Gastrocnemius medialis (tissue), 4 donors: ENCODE measurements at regions not wholly inside any gene's neighbourhood (a gene's known extent, or its start where the extent isn't known, plus 50 kb on each side); places are given as distances from the start of the nearest gene placed in this dataset.

Experiments
- ATAC-seq, 2 donors: fragments of 150-250 bp; one replicate each; pipeline ENCODE4 v1.9.1; 2016
- DNase-seq, 2 donors: peaks; one replicate each; pipeline ENCODE4 v3.0.0-alpha.2; 2019
- H3K27ac ChIP-seq, 4 donors: fragments of 200-600 bp; sonication (generic); 1 replicate in 1 of 4; 2 replicates in 3 of 4; pipeline ENCODE4 v1.5.1; 2016 to 2018; ENCODE audit warnings: mild to moderate bottlenecking in 2 of 4, moderate library complexity in 1 of 4
- H3K27me3 ChIP-seq, 3 donors: fragments of 200-600 bp; sonication (generic) in 2 of 3; 1 replicate in 1 of 3; 2 replicates in 2 of 3; pipeline versions ENCODE4 v1.5.1 to v1.6.0; 2016 to 2019; ENCODE audit warnings: mild to moderate bottlenecking in 1 of 3, moderate library complexity in 1 of 3
- H3K36me3 ChIP-seq, 2 donors: fragments of 200-600 bp; sonication (generic) in 1 of 2; one replicate each; pipeline ENCODE4 v1.5.1; 2017 to 2018
- H3K4me1 ChIP-seq, 2 donors: fragments of 200-600 bp; sonication (generic) in 1 of 2; one replicate each; pipeline ENCODE4 v1.5.1; 2016 to 2017; ENCODE audit warnings: mild to moderate bottlenecking in 2 of 2
- H3K4me3 ChIP-seq, 4 donors: fragments of 200-600 bp; sonication (generic) in 3 of 4; 1 replicate in 1 of 4; 2 replicates in 3 of 4; pipeline ENCODE4 v1.5.1; 2016 to 2019; ENCODE audit warnings: mild to moderate bottlenecking in 2 of 4
- H3K9me3 ChIP-seq, 3 donors: fragments of 200-600 bp; sonication (generic) in 2 of 3; 1 replicate in 1 of 3; 2 replicates in 2 of 3; pipeline ENCODE4 v1.5.1; 2016 to 2019
- CTCF ChIP-seq, 5 experiments: fragments of 450-650 bp in 3 of 5; fragments of 200-600 bp in 2 of 5; sonication (generic) in 2 of 5; IDR thresholded peaks in 4 of 5; conservative IDR thresholded peaks in 1 of 5; 1 replicate in 4 of 5; 2 replicates in 1 of 5; pipeline ENCODE4 v1.5.1; 2016 to 2019; ENCODE audit warnings: antibody characterized with exemption in 5 of 5, mild to moderate bottlenecking in 3 of 5, moderate library complexity in 3 of 5
- POLR2A ChIP-seq, 2 donors: fragments of 450-650 bp; IDR thresholded peaks; one replicate each; pipeline ENCODE4 v1.6.1; 2017; ENCODE audit warnings: antibody characterized with exemption in 2 of 2, mild to moderate bottlenecking in 2 of 2, moderate library complexity in 2 of 2
- in situ Hi-C, 4 donors: fragments of 200-750 bp; cut with MboI; loops; one replicate each; pipeline versions ENCODE4 v1.15.0 to v1.8.0; 2017; ENCODE audit warnings: low sequenced_read_pairs in 4 of 4
- intact Hi-C: fragments of 100-400 bp; cut with DNase I; formaldehyde crosslinking; loops from one replicate; pipeline ENCODE4 v1.15.1; 2023; ENCODE audit warnings: low total_unique reads

GRCh38 chr17:79437081-79437480, 173.8 kb downstream of the RBFOX3 start:
- Histone ChIP-seq H3K36me3 (no peaks in the 10 kb centered on the region), H3K27me3 (peaks cover 20 to 36% (median 27%) of the 10 kb centered on the region in 3 donors), H3K4me1 (no peaks in the 10 kb centered on the region), H3K27ac (no peak overlapping the region), H3K4me3 (no peak overlapping the region), H3K9me3 (no peaks in the 10 kb centered on the region)
- ATAC-seq, result no peak
- DNase-seq, result no peak
- in situ Hi-C loops (no loop called here), intact Hi-C loops (no loop called here)
- no peak for TF ChIP-seq POLR2A (IDR thresholded peaks at IDR 0.05)
- no peak for TF ChIP-seq CTCF (IDR thresholded peaks at IDR 0.05 in 4 of 5, conservative IDR thresholded peaks at IDR 0.05 in 1 of 5)

- no peaks in the 10 kb centered on the region for H3K4me1 ChIP-seq
- DNase-seq, result no peak
- intact Hi-C loops (no loop called here), in situ Hi-C loops (no loop called here)
- H3K9me3 ChIP-seq, result no peaks in the 10 kb centered on the region
- TF ChIP-seq CTCF (IDR thresholded peaks at IDR 0.05 in 4 of 5, conservative IDR thresholded peaks at IDR 0.05 in 1 of 5) (no peak), POLR2A (IDR thresholded peaks at IDR 0.05) (no peak)
- no peak overlapping the region for H3K27ac ChIP-seq
- no peaks in the 10 kb centered on the region for H3K36me3 ChIP-seq
- H3K4me3 ChIP-seq, result no peak overlapping the region
- H3K27me3 ChIP-seq, result peaks cover 20 to 39% (median 27%) of the 10 kb centered on the region in 3 donors
- ATAC-seq, result no peak
Observed at GRCh38 chr17:79435962-79436361, 174.9 kb downstream of the RBFOX3 start.

- in situ Hi-C loops, result no loop called here
- H3K4me1 ChIP-seq, result no peaks in the 10 kb centered on the region
- ATAC-seq (no peak), DNase-seq (no peak)
- H3K4me3 ChIP-seq, result no peak overlapping the region
- no peaks in the 10 kb centered on the region for H3K9me3 ChIP-seq
- TF ChIP-seq CTCF (IDR thresholded peaks at IDR 0.05 in 4 of 5, conservative IDR thresholded peaks at IDR 0.05 in 1 of 5) (no peak), POLR2A (IDR thresholded peaks at IDR 0.05) (no peak)
- H3K27me3 ChIP-seq, result peaks cover 20 to 45% (median 27%) of the 10 kb centered on the region in 3 donors
- H3K27ac ChIP-seq, result no peak overlapping the region
- intact Hi-C loops, result no loop called here
- H3K36me3 ChIP-seq, result no peaks in the 10 kb centered on the region
Observed at GRCh38 chr17:79435296-79435695, 175.6 kb downstream of the RBFOX3 start.

GRCh38 chr17:79434215-79434614, 176.6 kb downstream of the RBFOX3 start:
- intact Hi-C loops (no loop called here), in situ Hi-C loops (no loop called here)
- Histone ChIP-seq H3K4me1 (no peaks in the 10 kb centered on the region), H3K4me3 (no peak overlapping the region), H3K27me3 (peaks cover 20 to 45% (median 30%) of the 10 kb centered on the region in 3 donors), H3K27ac (no peak overlapping the region), H3K36me3 (no peaks in the 10 kb centered on the region), H3K9me3 (no peaks in the 10 kb centered on the region)
- ATAC-seq (no peak), DNase-seq (no peak)
- no peak for TF ChIP-seq POLR2A (IDR thresholded peaks at IDR 0.05)
- no peak for TF ChIP-seq CTCF (IDR thresholded peaks at IDR 0.05 in 4 of 5, conservative IDR thresholded peaks at IDR 0.05 in 1 of 5)

GRCh38 chr17:79433379-79433778, 177.5 kb downstream of the RBFOX3 start:
- intact Hi-C loops, result no loop called here
- H3K27me3 ChIP-seq, result peaks cover 20 to 42% (median 32%) of the 10 kb centered on the region in 3 donors
- no peaks in the 10 kb centered on the region for H3K36me3 ChIP-seq
- DNase-seq (no peak), ATAC-seq (no peak)
- H3K27ac ChIP-seq, result no peak overlapping the region
- TF ChIP-seq CTCF (IDR thresholded peaks at IDR 0.05 in 4 of 5, conservative IDR thresholded peaks at IDR 0.05 in 1 of 5), result no peak
- H3K9me3 ChIP-seq, result no peaks in the 10 kb centered on the region
- H3K4me3 ChIP-seq, result no peak overlapping the region
- no peaks in the 10 kb centered on the region for H3K4me1 ChIP-seq
- in situ Hi-C loops, result no loop called here
